ENCODE measurements at regions not wholly inside any gene's neighbourhood (a gene's known extent, or its start where the extent isn't known, plus 50 kb on each side); places are given as distances from the start of the nearest gene placed in this dataset.
A peak's percentile ranks its signal among the peaks of the same experiment; 100 is the strongest.

DNA sequence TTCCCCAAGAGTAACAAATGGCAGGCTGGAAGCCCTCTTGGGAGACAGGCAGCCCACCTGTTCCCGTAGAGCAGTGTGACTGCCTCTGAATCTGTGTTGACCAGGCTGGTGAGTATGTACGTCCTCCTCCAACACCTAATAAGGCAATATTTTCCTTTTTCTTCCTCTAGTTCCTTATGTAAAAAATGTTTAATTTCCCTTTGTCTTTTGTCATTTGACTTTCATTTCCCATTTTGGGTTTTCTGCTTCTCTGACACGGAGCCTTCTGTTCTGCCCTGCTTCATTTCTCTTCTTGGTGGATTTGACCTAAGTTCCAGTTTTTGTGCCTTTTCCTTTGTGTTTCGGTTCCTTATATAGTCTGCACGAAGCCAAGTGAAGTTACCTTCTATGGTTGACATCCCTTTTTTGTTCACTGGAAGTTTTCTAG is 65.8 kb upstream of the ATF3 start:
- Histone ChIP-seq H3K27ac (no peak overlapping the region), H3K9me3 (no peaks in the 10 kb centered on the region), H3K4me1 (no peaks in the 10 kb centered on the region), H3K4me3 (no peak overlapping the region), H3K27me3 (no peaks in the 10 kb centered on the region), H3K36me3 (no peaks in the 10 kb centered on the region)
- TF ChIP-seq POLR2A (IDR thresholded peaks at IDR 0.05) = no peak
- TF ChIP-seq, protein P1, sequence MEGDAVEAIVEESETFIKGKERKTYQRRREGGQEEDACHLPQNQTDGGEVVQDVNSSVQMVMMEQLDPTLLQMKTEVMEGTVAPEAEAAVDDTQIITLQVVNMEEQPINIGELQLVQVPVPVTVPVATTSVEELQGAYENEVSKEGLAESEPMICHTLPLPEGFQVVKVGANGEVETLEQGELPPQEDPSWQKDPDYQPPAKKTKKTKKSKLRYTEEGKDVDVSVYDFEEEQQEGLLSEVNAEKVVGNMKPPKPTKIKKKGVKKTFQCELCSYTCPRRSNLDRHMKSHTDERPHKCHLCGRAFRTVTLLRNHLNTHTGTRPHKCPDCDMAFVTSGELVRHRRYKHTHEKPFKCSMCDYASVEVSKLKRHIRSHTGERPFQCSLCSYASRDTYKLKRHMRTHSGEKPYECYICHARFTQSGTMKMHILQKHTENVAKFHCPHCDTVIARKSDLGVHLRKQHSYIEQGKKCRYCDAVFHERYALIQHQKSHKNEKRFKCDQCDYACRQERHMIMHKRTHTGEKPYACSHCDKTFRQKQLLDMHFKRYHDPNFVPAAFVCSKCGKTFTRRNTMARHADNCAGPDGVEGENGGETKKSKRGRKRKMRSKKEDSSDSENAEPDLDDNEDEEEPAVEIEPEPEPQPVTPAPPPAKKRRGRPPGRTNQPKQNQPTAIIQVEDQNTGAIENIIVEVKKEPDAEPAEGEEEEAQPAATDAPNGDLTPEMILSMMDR (IDR thresholded peaks at IDR 0.05) = no peak
- no peak for DNase-seq
- intact Hi-C loops (cut with DNase I; ENCODE audit: low total_unique reads) = no loop called here

DNA sequence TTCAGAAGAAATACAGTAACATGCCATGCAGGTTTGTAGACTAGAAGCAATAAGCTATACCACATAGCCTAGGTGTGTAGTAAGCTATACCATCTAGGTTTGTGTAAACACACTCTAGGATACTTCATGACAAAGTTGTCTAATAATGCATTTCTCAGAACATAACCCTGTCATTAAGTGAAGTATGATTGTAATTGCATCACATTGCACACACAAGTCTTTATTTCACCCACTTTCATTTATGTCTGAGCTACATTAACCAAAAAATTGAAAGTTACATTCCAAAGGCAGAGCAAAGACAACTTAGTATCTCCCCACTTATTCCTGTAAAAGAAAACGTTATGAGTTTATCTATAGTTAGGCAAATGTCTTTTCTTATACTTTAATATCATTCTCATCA is 64.5 kb upstream of the ATF3 start:
- no peak for TF ChIP-seq POLR2A (IDR thresholded peaks at IDR 0.05)
- TF ChIP-seq, protein P1 (IDR thresholded peaks at IDR 0.05) = no peak
- Histone ChIP-seq H3K4me3 (no peak overlapping the region), H3K4me1 (no peaks in the 10 kb centered on the region), H3K27me3 (no peaks in the 10 kb centered on the region), H3K36me3 (no peaks in the 10 kb centered on the region), H3K9me3 (no peaks in the 10 kb centered on the region), H3K27ac (no peak overlapping the region)
- intact Hi-C loops (cut with DNase I; ENCODE audit: low total_unique reads) = no loop called here
- no peak for DNase-seq

DNA sequence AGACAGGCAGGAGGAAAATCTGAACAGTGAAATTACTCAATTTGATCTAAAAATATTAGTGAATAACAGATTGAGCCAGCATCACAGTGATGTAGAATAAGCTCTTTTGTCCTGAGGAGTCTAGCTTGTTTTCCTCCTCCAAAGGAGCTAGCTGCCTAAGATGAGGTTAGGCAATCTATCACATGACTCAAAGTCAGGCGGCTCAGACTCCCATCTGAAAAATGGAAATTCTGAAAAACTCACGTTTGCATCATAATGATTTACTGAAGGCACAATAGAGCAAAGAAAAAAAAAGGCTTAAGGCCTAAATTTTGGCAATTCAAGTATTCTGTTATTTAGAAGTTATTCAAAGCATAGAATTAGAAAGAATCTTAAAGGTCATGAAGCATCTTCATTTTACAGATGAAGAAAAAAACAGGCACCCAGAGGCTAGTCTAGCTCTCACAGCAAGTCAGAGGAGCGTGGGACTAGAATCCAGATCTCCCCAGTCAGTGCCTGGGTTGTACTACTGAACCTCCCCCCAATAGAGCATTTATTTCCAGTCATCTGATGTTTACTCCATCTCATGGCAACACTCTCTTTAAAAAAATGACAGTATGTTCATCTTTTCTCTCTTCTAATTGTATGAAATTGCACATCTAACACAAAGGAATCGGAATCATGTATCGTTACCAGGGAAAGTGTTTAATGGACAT is 62.5 kb upstream of the ATF3 start:
- Histone ChIP-seq H3K27ac (peak overlapping the region; percentile 85 to 90), H3K4me1 (no peaks in the 10 kb centered on the region), H3K4me3 (no peak overlapping the region), H3K27me3 (no peaks in the 10 kb centered on the region), H3K9me3 (no peaks in the 10 kb centered on the region), H3K36me3 (no peaks in the 10 kb centered on the region)
- intact Hi-C loops (cut with DNase I; ENCODE audit: low total_unique reads) = no loop called here
- TF ChIP-seq, protein P1 (IDR thresholded peaks at IDR 0.05) = no peak
- TF ChIP-seq POLR2A (IDR thresholded peaks at IDR 0.05) = peak; percentile 13 to 23
- peak; percentile 42 to 82 for DNase-seq

DNA sequence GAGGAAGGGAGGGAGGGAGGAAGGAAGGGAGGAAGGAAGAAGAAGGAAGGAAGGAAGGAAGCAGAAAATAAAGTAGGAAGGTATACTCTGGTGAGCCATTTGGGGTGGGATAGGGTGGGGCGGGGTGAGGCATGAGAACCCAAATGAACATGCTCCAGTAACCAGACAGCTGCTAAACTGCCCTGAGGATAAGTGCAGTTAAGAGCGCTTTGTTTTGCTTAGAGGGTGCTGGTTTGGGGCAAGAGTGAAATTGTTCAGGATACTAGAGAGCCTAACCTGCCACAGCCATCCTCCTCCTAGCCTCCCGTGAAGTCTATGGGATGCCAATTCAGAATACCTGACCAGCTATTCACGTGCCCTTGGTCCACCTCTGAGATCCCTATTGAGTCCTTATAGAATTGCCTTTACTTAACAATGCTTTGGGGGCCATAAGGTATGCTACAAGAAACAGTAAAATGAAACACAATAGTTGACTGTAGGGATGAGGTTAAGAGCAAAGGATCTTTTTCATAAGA is 59.0 kb upstream of the ATF3 start:
- H3K4me1 ChIP-seq = no peaks in the 10 kb centered on the region

DNA sequence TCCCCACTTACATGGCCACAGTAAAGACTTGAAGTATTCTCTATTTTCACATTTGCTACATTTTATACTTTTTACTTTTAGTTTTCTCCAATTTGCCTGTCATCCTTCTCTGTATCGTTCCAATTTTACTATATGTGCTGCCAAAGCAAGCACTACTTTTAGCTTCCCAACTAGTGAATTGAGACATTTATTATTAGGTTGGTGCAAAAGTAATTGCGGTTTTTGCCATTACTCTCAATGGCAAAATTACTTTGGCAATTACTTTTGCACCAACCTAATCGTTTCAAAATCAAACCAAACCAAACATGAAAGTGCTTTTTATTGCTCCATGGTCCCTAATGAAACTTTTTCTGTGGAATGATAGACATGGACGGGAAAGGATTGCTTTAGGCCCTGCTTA is 56.6 kb upstream of the ATF3 start:
- H3K4me1 ChIP-seq = no peaks in the 10 kb centered on the region
- no peaks in the 10 kb centered on the region for H3K36me3 ChIP-seq
- H3K27me3 ChIP-seq = no peaks in the 10 kb centered on the region
- intact Hi-C loops (cut with DNase I; ENCODE audit: low total_unique reads) = no loop called here
- H3K4me3 ChIP-seq = no peak overlapping the region
- DNase-seq = no peak
- no peaks in the 10 kb centered on the region for H3K9me3 ChIP-seq
- H3K27ac ChIP-seq = no peak overlapping the region
- no peak for TF ChIP-seq POLR2A (IDR thresholded peaks at IDR 0.05)
- TF ChIP-seq, protein P1 (IDR thresholded peaks at IDR 0.05) = no peak

More for the DNA sequence above, 59.0 kb upstream of the ATF3 start:
- Histone ChIP-seq H3K36me3 (no peaks in the 10 kb centered on the region), H3K27ac (no peak overlapping the region), H3K9me3 (no peaks in the 10 kb centered on the region), H3K4me3 (no peak overlapping the region), H3K27me3 (no peaks in the 10 kb centered on the region)
- DNase-seq = no peak
- intact Hi-C loops (cut with DNase I; ENCODE audit: low total_unique reads) = no loop called here
- TF ChIP-seq POLR2A (IDR thresholded peaks at IDR 0.05) = no peak
- TF ChIP-seq, protein P1 (IDR thresholded peaks at IDR 0.05) = no peak

All from uterus (tissue), 3 donors.